Cerebellar cortex (tissue), 1 donor: ENCODE measurements at regions not wholly inside any gene's neighbourhood (a gene's known extent, or its start where the extent isn't known, plus 50 kb on each side); places are given as distances from the start of the nearest gene placed in this dataset.

Experiments
- DNase-seq: peaks from one replicate; pipeline ENCODE4 v3.0.0-alpha.2; 2015; ENCODE audit warnings: low spot score

GRCh38 chr11:109350091-109350490, 71.9 kb upstream of the C11orf87 start:
- no peak for DNase-seq

- DNase-seq, result no peak
These were observed 59.9 kb upstream of the C11orf87 start for GRCh38 chr11:109362059-109362458.

- no peak for DNase-seq
These were observed 58.3 kb upstream of the C11orf87 start for GRCh38 chr11:109363682-109364081.

- DNase-seq, result no peak
These were observed 57.1 kb upstream of the C11orf87 start for GRCh38 chr11:109364851-109365250.

- DNase-seq, result no peak
These were observed 50.4 kb upstream of the C11orf87 start for GRCh38 chr11:109371444-109372176.
